WI38 (cell line): ENCODE measurements at regions not wholly inside any gene's neighbourhood (a gene's known extent, or its start where the extent isn't known, plus 50 kb on each side); places are given as distances from the start of the nearest gene placed in this dataset.

Source experiments
- H3K4me3 ChIP-seq: 2 replicates; pipeline ENCODE4 v1.5.1; 2011; ENCODE audit warnings: low read depth, mild to moderate bottlenecking, control low read depth, low read length
- TF ChIP-seq, protein P1 (sequence below): IDR thresholded peaks from 2 replicates; pipeline ENCODE4 v1.5.1; 2012; ENCODE audit warnings: low read depth, mild to moderate bottlenecking, control low read depth, low read length

DNA sequence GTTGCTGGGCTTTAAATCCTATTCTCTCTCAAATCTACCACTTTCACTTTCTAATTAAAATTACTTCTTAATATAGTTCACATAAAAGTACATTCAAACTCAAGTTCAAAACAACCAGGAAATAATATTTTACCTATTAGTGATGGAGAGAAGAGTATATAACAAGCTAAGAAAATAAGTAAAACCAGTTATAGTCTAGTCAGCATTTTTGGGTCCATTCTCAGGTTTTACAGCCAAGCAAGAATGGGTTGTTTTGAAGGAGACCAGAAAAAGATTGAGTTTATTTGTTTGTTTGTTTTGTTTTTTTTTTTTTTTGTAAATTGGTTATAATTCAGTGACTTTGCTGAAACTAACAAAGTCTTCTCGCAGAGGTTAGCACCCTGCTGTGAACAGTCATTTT is 106.3 kb upstream of the PTPRZ1 start:
- no peak overlapping the region for H3K4me3 ChIP-seq
- TF ChIP-seq, protein P1, sequence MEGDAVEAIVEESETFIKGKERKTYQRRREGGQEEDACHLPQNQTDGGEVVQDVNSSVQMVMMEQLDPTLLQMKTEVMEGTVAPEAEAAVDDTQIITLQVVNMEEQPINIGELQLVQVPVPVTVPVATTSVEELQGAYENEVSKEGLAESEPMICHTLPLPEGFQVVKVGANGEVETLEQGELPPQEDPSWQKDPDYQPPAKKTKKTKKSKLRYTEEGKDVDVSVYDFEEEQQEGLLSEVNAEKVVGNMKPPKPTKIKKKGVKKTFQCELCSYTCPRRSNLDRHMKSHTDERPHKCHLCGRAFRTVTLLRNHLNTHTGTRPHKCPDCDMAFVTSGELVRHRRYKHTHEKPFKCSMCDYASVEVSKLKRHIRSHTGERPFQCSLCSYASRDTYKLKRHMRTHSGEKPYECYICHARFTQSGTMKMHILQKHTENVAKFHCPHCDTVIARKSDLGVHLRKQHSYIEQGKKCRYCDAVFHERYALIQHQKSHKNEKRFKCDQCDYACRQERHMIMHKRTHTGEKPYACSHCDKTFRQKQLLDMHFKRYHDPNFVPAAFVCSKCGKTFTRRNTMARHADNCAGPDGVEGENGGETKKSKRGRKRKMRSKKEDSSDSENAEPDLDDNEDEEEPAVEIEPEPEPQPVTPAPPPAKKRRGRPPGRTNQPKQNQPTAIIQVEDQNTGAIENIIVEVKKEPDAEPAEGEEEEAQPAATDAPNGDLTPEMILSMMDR: no peak

DNA sequence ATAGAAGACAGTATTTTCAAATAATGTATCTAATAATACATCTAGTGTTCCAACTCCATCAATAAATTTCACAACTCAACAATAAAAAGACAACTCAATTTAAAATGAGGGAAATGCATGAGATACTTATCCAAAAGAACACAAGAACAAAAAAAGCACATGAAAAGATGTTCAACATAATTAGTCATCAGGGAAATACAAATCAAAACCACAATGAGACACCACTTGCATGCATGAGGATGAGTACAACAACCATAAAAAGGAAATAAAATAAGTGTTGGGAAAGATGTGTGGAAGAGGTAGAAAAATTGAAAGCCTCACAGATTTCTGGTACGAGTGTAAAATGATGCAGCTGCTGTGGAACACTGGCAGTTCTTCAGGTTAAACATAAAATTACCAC is 111.6 kb upstream of the PTPRZ1 start:
- TF ChIP-seq, protein P1: no peak
- H3K4me3 ChIP-seq: no peak overlapping the region

DNA sequence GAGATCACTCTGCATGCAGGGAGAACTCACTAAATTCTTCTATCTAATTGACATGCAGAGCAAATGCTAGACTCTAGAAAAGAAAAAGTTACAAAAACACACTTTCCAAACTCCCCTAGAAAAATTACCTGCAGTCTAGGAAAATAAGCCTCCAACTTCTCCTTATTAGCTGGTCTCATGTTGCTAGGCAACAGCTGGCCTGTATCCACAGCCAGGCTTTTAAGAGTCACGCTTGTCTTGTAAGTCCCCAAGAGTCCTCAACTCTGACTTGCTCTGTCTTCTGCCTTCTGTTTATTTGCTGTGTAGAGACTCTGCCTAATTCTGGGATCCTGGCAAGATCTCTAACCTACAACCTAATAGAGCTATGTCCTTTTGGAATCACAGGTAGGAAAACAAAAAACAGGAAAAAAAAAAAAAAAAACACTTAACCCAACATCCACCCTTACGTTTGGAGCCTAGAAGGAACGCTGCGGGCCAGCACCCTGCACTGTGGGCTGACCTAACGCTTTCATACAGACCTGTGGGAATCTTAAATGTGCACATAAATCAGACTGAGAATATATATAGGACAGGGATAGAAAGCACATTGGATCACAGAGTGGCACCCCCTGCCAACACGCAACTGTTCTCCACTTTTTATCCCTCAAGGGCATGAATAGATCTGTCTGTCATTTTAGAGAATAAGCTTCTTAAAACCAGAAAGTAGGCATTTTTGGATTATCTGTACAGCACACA is 117.0 kb upstream of the PTPRZ1 start:
- H3K4me3 ChIP-seq: no peak overlapping the region
- TF ChIP-seq, protein P1: no peak

DNA sequence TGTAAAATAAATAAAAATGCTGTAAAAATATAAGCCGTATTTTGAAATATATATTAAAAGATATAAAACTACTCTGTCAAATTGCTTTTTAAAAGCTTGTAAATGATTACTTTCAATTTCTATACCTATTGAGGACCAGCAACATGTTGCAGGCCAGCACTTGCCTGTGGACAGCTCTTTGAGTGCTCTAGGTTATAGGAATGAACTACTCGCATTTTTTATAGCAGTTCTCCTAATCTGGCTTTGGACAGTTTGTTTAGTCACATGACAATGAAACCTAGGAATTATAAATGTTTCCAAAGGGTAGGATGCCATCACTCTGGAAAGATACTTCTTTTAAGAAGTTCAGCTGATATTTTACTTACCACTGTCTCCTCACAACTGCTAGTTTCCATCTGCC is 117.7 kb upstream of the PTPRZ1 start:
- no peak overlapping the region for H3K4me3 ChIP-seq
- TF ChIP-seq, protein P1: no peak

DNA sequence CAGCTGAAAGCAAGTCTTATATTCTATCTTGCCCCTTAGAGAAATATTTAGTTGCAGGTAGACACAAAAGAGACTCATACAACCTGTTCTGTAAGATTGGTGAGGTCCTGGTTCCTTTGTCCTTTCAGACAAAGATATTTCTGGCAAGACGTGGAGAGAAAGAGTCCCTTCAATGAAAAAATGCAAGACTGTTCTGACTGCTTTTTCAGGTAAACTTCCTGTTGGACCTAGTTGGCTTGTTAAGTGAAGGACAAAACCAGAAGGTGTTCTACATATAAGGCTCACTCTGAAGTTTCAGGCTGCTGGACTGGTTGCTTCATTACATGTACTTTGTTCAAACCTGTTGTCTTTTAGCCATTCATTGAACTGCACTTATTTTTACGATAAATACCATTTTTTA is 119.0 kb upstream of the PTPRZ1 start:
- H3K4me3 ChIP-seq: no peak overlapping the region
- TF ChIP-seq, protein P1: no peak

DNA sequence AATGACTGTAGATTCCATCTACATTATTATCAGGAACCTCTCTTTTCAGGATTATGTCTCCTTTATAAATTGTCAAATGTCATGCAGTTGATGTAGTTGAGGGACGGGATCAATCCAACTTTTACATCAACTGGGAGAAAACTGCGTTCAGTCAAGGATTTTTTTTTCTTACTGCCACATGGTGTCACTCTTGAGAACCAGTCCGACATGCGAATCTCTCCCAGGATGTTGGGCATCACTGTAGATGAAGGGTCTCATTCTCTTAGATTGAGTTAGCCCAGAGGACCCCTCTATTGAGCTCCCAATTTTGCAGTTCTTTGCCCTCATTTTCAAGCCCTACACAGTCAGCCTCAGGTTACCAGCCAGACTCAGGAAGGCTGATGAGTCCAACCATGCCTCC is 120.3 kb upstream of the PTPRZ1 start:
- H3K4me3 ChIP-seq: no peak overlapping the region
- TF ChIP-seq, protein P1: 0 out of 2 replicates have a peak, but pooled peaks have one; percentile 13

DNA sequence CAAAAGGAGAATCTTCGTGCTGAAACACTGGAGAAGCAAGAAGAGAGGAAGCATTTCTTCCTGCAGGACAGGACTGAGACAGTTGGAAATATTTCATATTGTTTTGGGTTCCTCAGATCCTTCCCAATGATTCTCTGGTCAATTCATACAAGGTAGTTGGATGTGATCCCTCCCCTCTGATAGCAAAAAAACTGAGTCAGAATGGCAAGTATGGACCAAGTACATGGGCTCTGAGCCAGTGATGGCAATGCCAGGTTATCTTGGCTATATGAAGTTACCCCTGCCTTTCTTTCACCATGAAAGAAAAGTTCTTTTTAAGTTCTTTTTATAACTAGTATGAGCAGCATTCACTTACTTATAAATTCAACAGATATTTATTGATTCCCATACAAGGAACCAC is 124.4 kb upstream of the PTPRZ1 start:
- H3K4me3 ChIP-seq: no peak overlapping the region
- TF ChIP-seq, protein P1: no peak
